B cell (primary cell): ENCODE measurements at regions not wholly inside any gene's neighbourhood (a gene's known extent, or its start where the extent isn't known, plus 50 kb on each side); places are given as distances from the start of the nearest gene placed in this dataset.
A peak's percentile ranks its signal among the peaks of the same experiment; 100 is the strongest.

Experiments used
- ATAC-seq: fragments of 200-7000 bp; cut with Tn5 transposase; one replicate; pipeline ENCODE4 v1.10.0; 2021; ENCODE audit warnings: low read depth, mild to moderate bottlenecking, moderate number of reproducible peaks, moderate library complexity
- CTCF ChIA-PET: fragments of 350-600 bp; sonication (Branson Sonifier 250); formaldehyde crosslinking; loops from one replicate; lab custom pipeline; 2021; ENCODE audit warnings: antibody characterized with exemption, inconsistent platforms; lab: Charles Lee
- POLR2A ChIA-PET: fragments of 350-600 bp; sonication (Branson Sonifier 250); formaldehyde crosslinking; loops from one replicate; lab custom pipeline; 2021; ENCODE audit warnings: antibody characterized with exemption; lab: Charles Lee
- DNase-seq: peaks from one replicate; pipeline ENCODE4 v3.0.0; 2013
- H2AFZ ChIP-seq: 2 replicates; pipeline ENCODE4 v1.6.1; 2012; ENCODE audit warnings: mild to moderate bottlenecking, low read depth, low read length; ENCODE audit not compliant: insufficient read depth, poor library complexity, severe bottlenecking
- H3K27ac ChIP-seq, 2 donors: 1 replicate in 1 of 2; 2 replicates in 1 of 2; pipeline ENCODE4 v1.5.1; 2012 to 2013; ENCODE audit warnings: low read length in 2 of 2, mild to moderate bottlenecking in 2 of 2, moderate library complexity in 1 of 2
- H3K27me3 ChIP-seq, 4 experiments: fragments of 200-600 bp in 1 of 4; sonication (generic) in 1 of 4; replicated peaks in 1 of 4; 1 replicate in 2 of 4; 2 replicates in 2 of 4; pipeline versions ENCODE4 v1.6.1 to v1.7.0; 2013 to 2016; ENCODE audit warnings: low read length in 3 of 4, mild to moderate bottlenecking in 2 of 4, mixed read lengths in 1 of 4, moderate library complexity in 1 of 4; ENCODE audit not compliant: insufficient read depth in 4 of 4, control insufficient read depth in 3 of 4; ENCODE audit errors: control extremely low read depth in 1 of 4
- H3K36me3 ChIP-seq, 2 experiments: replicated peaks in 1 of 2; 1 replicate in 1 of 2; 2 replicates in 1 of 2; pipeline versions ENCODE4 v1.6.1 to v1.7.1; 2013; ENCODE audit warnings: low read length in 1 of 2; ENCODE audit not compliant: insufficient read depth in 2 of 2, control insufficient read depth in 1 of 2; ENCODE audit errors: control extremely low read depth in 1 of 2, extremely low read depth in 1 of 2
- H3K4me1 ChIP-seq, 2 donors: fragments of 200-600 bp in 1 of 2; sonication (generic) in 1 of 2; 1 replicate in 1 of 2; 2 replicates in 1 of 2; pipeline versions ENCODE4 v1.5.1 to v1.6.1; 2013 to 2017; ENCODE audit warnings: low read length in 2 of 2; ENCODE audit not compliant: control insufficient read depth in 2 of 2, insufficient read depth in 2 of 2
- H3K4me2 ChIP-seq: replicated peaks from 2 replicates; pipeline ENCODE3; 2012; ENCODE audit warnings: mild to moderate bottlenecking, low read depth, low read length; ENCODE audit not compliant: poor library complexity, severe bottlenecking
- H3K4me3 ChIP-seq, 5 experiments: fragments of 200-600 bp in 1 of 5; sonication (generic) in 1 of 5; 1 replicate in 3 of 5; 2 replicates in 2 of 5; pipeline versions ENCODE4 v1.5.1 to v1.7.0; 2011 to 2016; ENCODE audit warnings: low read length in 4 of 5, mild to moderate bottlenecking in 4 of 5, low read depth in 2 of 5, control low read depth in 1 of 5, moderate library complexity in 1 of 5; ENCODE audit not compliant: insufficient read depth in 1 of 5; ENCODE audit errors: control extremely low read depth in 1 of 5, extremely low read depth in 1 of 5
- H3K79me2 ChIP-seq: fragments of 200-600 bp; sonication (generic); one replicate; pipeline ENCODE4 v1.6.0; 2016; ENCODE audit warnings: low read length; ENCODE audit not compliant: control insufficient read depth, insufficient read depth
- H3K9ac ChIP-seq: fragments of 200-600 bp; sonication (generic); 2 replicates; pipeline ENCODE4 v1.6.1; 2017; ENCODE audit warnings: mild to moderate bottlenecking, low read length, moderate library complexity
- H3K9me3 ChIP-seq, 3 donors: one replicate each; pipeline versions ENCODE4 v1.6.1 to v1.7.1; 2013; ENCODE audit warnings: low read length in 2 of 3; ENCODE audit not compliant: control insufficient read depth in 2 of 3, insufficient read depth in 1 of 3; ENCODE audit errors: control extremely low read depth in 1 of 3
- H4K20me1 ChIP-seq: 2 replicates; pipeline ENCODE4 v1.6.0; 2012; ENCODE audit warnings: mild to moderate bottlenecking, low read length; ENCODE audit not compliant: insufficient read depth, control insufficient read depth, poor library complexity, severe bottlenecking
- H3K27ac Mint-ChIP-seq: one replicate; pipeline ENCODE4 v1.8.0; 2021; ENCODE audit warnings: mixed read lengths
- H3K27me3 Mint-ChIP-seq: one replicate; pipeline ENCODE4 v1.8.0; 2021; ENCODE audit warnings: mixed read lengths
- H3K4me1 Mint-ChIP-seq: one replicate; pipeline ENCODE4 v1.8.0; 2021; ENCODE audit warnings: mixed read lengths
- H3K4me3 Mint-ChIP-seq: one replicate; pipeline ENCODE4 v1.8.0; 2021; ENCODE audit warnings: mixed read lengths
- H3K9me3 Mint-ChIP-seq: one replicate; pipeline ENCODE4 v1.8.0; 2022; ENCODE audit warnings: mixed read lengths; ENCODE audit not compliant: insufficient read depth
- CTCF ChIP-seq: fragments of 200-600 bp; IDR thresholded peaks from one replicate; pipeline ENCODE4 v1.8.0; 2022; ENCODE audit warnings: antibody characterized with exemption, mild to moderate bottlenecking
- EZH2 ChIP-seq: IDR thresholded peaks from 2 replicates; pipeline ENCODE4 v1.6.1; 2012; ENCODE audit warnings: borderline replicate concordance, low read depth, mild to moderate bottlenecking, moderate library complexity, low read length; ENCODE audit not compliant: insufficient read depth, poor library complexity, severe bottlenecking
- WGBS: methylation state at CpG from one replicate; pipeline ENCODE4 v1.1.5; 2013; ENCODE audit warnings: missing lambda C conversion rate; ENCODE audit not compliant: insufficient coverage; 5-methylcytosine and 5-hydroxymethylcytosine counted together
- intact Hi-C: fragments of 100-400 bp; cut with micrococcal nuclease; formaldehyde crosslinking; loops from one replicate; pipeline ENCODE4 v1.10.0; 2022

- Histone ChIP-seq H2AFZ (no peak overlapping the region), H3K9me3 (peaks cover 0 to 3% (median 0%) of the 10 kb centered on the region in 3 donors), H3K9ac (no peak overlapping the region), H3K27me3 (no peaks in the 10 kb centered on the region), H4K20me1 (no peaks in the 10 kb centered on the region), H3K79me2 (no peaks in the 10 kb centered on the region), H3K36me3 (no peaks in the 10 kb centered on the region), H3K4me1 (no peaks in the 10 kb centered on the region), H3K27ac (no peak overlapping the region), H3K4me2 (no peak overlapping the region), H3K4me3 (no peak overlapping the region)
- H3K27ac Mint-ChIP-seq: no peak overlapping the region
- no peak overlapping the region for H3K4me3 Mint-ChIP-seq
- CTCF ChIA-PET: no interaction called here
- ATAC-seq (no peak), DNase-seq (no peak)
- H3K27me3 Mint-ChIP-seq: peaks cover 9% of the 10 kb centered on the region
- 67% methylated on average over 6 of the region's 8 CpGs for WGBS
- intact Hi-C loops: no loop called here
- POLR2A ChIA-PET: no interaction called here
- H3K4me1 Mint-ChIP-seq: no peaks in the 10 kb centered on the region
- no peaks in the 10 kb centered on the region for H3K9me3 Mint-ChIP-seq
- TF ChIP-seq CTCF (peak; percentile 6), EZH2 (no peak)
Observed at GRCh38 chr7:54841772-54842697, 83.0 kb upstream of the SEC61G start.

- intact Hi-C loops: no loop called here
- Histone ChIP-seq H3K9ac (no peak overlapping the region), H2AFZ (no peak overlapping the region), H3K36me3 (no peaks in the 10 kb centered on the region), H4K20me1 (no peaks in the 10 kb centered on the region), H3K27me3 (no peaks in the 10 kb centered on the region), H3K4me2 (no peak overlapping the region), H3K9me3 (peaks cover 0 to 3% (median 0%) of the 10 kb centered on the region in 3 donors), H3K27ac (no peak overlapping the region), H3K4me3 (no peak overlapping the region), H3K4me1 (no peaks in the 10 kb centered on the region), H3K79me2 (no peaks in the 10 kb centered on the region)
- CTCF ChIA-PET: no interaction called here
- TF ChIP-seq CTCF (no peak), EZH2 (no peak)
- H3K4me3 Mint-ChIP-seq: no peak overlapping the region
- no peaks in the 10 kb centered on the region for H3K9me3 Mint-ChIP-seq
- WGBS: no CpG with 5 or more reads among the region's 3 CpGs
- POLR2A ChIA-PET: no interaction called here
- DNase-seq (no peak), ATAC-seq (no peak)
- H3K27me3 Mint-ChIP-seq: peaks cover 8% of the 10 kb centered on the region
- H3K27ac Mint-ChIP-seq: no peak overlapping the region
- no peaks in the 10 kb centered on the region for H3K4me1 Mint-ChIP-seq
Observed at GRCh38 chr7:54843841-54844355, 84.9 kb upstream of the SEC61G start.
